ENCODE measurements at regions not wholly inside any gene's neighbourhood (a gene's known extent, or its start where the extent isn't known, plus 50 kb on each side); places are given as distances from the start of the nearest gene placed in this dataset.

GRCh38 chr4:156643826-156644225, 327.8 kb downstream of the PDGFC start:
- DNase-seq: no peak

- no peak for DNase-seq
Observed at GRCh38 chr4:156642161-156642560, 329.4 kb downstream of the PDGFC start.

- no peak for DNase-seq
Observed at GRCh38 chr4:156638925-156639605, 332.5 kb downstream of the PDGFC start.

GRCh38 chr4:156638334-156638733, 333.3 kb downstream of the PDGFC start:
- DNase-seq: no peak

GRCh38 chr4:156636381-156636780, 335.2 kb downstream of the PDGFC start:
- DNase-seq: no peak

GRCh38 chr4:156635051-156635450, 336.5 kb downstream of the PDGFC start:
- no peak for DNase-seq

GRCh38 chr4:156634612-156635011, 337.0 kb downstream of the PDGFC start:
- DNase-seq: no peak

- no peak for DNase-seq
Observed at GRCh38 chr4:156633847-156634246, 337.8 kb downstream of the PDGFC start.

GRCh38 chr4:156628858-156629257, 342.7 kb downstream of the PDGFC start:
- no peak for DNase-seq

GRCh38 chr4:156623376-156623775, 348.2 kb downstream of the PDGFC start:
- DNase-seq: no peak

GRCh38 chr4:156620786-156621185, 350.8 kb downstream of the PDGFC start:
- DNase-seq: no peak

GRCh38 chr4:156619154-156619934, 352.3 kb downstream of the PDGFC start:
- no peak for DNase-seq

GRCh38 chr4:156615066-156615531, 356.5 kb downstream of the PDGFC start:
- DNase-seq: no peak

- no peak for DNase-seq
Observed at GRCh38 chr4:156614536-156614935, 357.1 kb downstream of the PDGFC start.

- no peak for DNase-seq
Observed at GRCh38 chr4:156609421-156609820, 362.2 kb downstream of the PDGFC start.

GRCh38 chr4:156608651-156609050, 362.9 kb downstream of the PDGFC start:
- no peak for DNase-seq

- DNase-seq: no peak
Observed at GRCh38 chr4:156607478-156607857, 364.1 kb downstream of the PDGFC start.

GRCh38 chr4:156606554-156607477, 364.8 kb downstream of the PDGFC start:
- no peak for DNase-seq

GRCh38 chr4:156598138-156598681, 373.4 kb downstream of the PDGFC start:
- DNase-seq: no peak

GRCh38 chr4:156596706-156597329, 374.8 kb downstream of the PDGFC start:
- DNase-seq: no peak

GRCh38 chr4:156596026-156596425, 375.6 kb downstream of the PDGFC start:
- no peak for DNase-seq

GRCh38 chr4:156595041-156595440, 376.6 kb downstream of the PDGFC start:
- DNase-seq: no peak

- DNase-seq: no peak
Observed at GRCh38 chr4:156594624-156595023, 377.0 kb downstream of the PDGFC start.
